Left renal cortex interstitium (tissue), 4 donors: ENCODE measurements at regions not wholly inside any gene's neighbourhood (a gene's known extent, or its start where the extent isn't known, plus 50 kb on each side); places are given as distances from the start of the nearest gene placed in this dataset.

Experiments
- DNase-seq, 4 donors: peaks; one replicate each; pipeline ENCODE4 v3.0.0-alpha.2; 2013; ENCODE audit warnings: low read depth in 4 of 4, low spot score in 2 of 4, missing footprints in 1 of 4

DNA sequence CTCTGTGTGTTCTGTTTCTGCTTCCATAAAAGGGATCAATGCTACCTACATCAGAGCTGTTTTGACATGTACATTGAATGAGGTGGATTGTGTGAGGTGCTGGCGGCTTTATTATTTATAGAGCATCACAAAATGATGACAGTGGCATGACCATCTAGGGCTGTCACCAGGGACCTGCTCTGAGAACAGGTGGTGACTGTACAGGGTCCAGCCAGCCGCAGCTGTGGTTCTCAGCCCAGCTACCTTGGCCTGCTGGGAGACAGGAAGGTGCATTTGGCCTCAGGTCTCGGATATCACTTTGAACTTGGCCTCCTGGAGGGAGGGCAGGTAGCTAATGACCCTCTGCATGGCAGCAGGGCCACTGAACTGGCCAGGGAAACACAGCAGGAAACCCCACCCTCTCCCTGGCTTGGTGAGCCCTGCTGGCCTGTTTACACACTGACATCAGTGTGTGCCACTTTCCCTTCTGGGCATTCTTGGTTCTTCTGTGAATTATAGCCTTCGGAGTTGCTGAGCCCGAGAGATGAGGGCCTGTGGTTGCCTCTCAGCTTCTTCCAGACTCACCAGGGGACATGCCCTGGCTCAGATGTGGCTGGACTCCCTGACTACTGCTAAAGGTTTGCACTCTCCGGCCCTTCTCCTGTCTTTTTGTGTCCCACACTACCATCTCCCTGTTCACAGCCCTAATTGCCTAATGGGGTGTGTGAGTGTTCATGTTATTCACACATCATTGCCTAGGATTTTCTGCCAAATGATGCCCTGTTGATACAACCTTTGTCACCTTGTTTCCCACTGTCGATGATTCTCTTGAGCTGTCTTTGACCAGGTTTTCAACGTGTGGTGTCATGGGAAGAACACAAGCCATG is 109.2 kb upstream of the RAB12 start:
- DNase-seq, result no peak

DNA sequence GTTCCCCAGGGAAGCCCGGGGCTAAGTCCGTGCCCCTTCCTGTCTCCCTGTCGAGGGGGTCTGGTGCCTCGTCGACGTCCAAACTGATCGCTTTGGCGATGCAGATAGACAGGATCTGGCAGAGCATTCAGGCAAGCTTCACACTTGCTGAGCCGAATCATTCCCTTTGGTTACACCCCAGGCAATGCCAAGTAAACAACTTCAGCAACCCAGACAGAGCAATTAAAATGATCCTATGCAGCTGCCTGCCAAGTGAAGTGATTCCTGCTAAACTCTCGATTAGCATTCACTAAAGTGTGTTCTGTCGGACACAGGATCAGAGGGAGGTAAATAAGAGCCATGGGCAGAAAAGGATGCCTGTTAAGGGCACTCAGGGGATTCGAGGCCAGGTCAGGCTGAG is 108.2 kb upstream of the RAB12 start:
- DNase-seq, result peak; percentile 44 to 64 (median 52)

GRCh38 chr18:8503248-8503647 is 106.0 kb upstream of the RAB12 start:
- no peak for DNase-seq

- no peak for DNase-seq
Observed at GRCh38 chr18:8504424-8504823, 104.8 kb upstream of the RAB12 start.

GRCh38 chr18:8504880-8505435 is 104.3 kb upstream of the RAB12 start:
- DNase-seq, result no peak

DNA sequence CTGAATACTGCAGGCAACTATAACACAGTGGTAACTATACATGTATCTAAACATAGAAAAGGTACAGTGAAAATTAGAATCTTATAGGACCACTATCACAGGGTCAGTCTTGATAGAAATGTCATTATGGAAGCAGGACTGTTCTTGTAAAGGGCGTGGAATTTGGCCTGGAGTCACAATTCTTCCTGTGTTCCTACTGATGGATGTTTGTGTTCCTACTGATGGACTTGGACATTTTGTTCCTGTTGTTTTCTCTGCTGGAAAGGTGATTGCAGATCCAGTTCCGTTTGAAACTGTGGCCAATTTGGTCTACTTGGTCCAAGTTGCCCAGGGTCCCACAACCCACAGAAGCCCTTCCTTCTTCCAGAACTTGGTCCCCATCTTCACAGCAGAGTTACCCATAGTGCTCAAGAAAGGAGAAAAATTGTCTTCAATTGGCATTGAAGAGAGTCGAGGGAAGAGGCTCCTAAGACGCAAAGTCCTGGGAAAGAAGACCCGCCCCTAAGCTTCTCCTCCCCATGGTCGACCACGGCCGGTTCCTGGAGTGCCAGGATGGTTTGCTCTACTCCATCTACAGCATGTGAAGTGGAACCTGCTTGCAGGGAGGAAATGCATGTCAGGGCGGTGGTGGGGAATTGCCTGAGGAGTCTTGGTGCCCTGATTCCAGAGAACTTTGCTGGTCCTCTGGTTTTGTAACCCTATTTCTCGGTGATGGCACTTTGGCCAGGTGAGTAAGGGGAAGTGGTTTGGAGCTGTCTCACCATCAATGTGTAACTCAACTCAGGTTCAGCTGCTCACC is 102.8 kb upstream of the RAB12 start:
- DNase-seq, result no peak

GRCh38 chr18:8507361-8507760 is 101.9 kb upstream of the RAB12 start:
- DNase-seq, result no peak

DNA sequence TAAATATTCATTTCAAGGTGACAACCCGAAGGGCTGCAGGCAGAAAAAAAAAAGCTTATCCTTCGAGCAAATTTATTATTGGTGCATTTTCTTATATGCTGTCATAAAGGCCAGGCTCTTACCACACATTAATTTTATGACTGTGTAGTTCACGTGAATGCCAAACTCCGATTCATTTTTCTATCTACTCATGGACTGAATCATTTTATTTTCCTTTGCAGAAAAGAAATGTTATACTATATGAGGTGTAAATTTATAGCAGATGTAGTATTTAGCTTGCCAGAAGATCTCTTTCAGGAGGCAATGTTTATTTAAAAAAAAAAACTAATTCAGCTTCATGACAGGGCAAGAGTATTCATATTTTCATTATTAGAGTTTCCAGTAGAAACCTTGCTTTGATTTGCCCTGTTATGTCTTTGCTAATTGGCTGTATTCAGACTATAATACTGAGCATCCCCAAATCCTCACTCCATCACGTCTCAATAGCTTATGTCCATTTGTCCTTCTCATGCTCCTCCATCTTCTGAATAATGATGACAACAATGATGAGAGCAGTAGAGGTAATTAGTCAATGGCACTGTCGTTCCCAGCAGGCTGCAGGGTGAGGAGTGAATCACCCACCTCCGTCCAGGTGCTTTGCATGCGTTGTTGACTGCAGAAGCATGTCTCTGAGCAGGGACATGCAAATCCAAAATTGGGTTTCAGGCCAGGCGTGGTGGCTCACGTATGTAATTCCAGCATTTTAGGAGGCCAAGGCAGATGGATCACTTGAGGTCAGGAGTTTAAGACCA is 101.1 kb upstream of the RAB12 start:
- DNase-seq, result no peak

GRCh38 chr18:8513249-8513648 is 96.0 kb upstream of the RAB12 start:
- DNase-seq, result no peak

DNA sequence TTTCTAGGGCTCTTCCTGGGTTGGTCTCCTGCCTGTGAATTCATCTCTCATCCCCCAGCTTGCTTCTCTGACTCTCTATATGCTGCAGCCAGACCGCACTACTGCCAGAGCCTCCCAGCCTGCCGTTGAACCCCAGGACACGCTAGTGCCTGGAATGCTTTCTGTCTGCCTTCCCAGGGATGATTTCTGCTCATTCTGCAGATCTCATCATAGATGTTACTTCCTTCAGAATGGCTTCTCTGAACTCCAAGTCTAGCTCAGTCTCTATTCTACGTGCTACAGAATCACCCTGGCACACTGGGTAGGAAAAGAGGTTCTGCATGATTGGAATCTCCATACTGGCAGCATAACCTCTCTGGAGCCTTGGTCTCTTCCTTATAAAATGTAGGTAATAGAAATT is 94.8 kb upstream of the RAB12 start:
- DNase-seq, result no peak

GRCh38 chr18:8515142-8515865 is 93.9 kb upstream of the RAB12 start:
- DNase-seq, result no peak

DNA sequence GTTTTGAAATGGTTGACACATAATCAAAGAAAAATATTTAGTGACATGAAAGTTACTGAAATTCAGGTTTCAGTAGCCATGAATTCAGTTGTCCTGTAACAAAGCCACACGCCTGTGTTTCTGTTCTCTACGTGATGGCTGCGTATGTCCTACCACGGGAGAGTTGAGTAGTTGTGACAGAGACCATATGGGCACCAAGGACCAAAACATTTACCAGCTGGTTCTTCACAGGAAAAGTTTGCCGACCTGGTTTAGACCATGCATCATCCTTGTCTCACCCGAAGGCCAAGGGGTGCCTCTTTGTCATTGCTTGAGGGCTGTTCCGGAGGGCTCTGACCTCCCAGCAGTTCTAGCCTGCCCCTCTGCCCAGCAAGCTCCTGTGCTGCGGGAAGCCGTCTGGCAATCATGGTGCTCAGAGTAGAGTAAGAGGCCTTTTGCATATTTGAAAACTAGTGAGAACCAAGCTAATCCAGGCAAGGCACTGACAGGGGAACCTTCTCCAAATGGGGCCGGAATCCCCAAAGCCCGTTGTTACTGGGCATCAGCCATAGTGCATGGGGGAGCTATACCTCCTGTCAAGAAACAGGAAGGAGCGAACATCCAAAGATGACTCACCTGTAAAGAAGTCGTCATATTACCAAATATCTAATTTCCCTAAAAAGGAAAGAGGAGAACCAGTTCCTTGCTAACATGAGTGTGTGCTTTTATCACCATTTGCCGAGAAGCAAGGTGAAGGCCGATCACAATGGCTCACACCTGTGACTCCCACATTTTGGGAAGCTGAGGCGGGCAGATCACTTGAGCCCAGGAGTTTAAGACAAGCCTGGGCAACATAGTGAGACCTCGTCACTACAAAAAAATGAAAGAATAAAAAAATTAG is 92.6 kb upstream of the RAB12 start:
- DNase-seq, result no peak

DNA sequence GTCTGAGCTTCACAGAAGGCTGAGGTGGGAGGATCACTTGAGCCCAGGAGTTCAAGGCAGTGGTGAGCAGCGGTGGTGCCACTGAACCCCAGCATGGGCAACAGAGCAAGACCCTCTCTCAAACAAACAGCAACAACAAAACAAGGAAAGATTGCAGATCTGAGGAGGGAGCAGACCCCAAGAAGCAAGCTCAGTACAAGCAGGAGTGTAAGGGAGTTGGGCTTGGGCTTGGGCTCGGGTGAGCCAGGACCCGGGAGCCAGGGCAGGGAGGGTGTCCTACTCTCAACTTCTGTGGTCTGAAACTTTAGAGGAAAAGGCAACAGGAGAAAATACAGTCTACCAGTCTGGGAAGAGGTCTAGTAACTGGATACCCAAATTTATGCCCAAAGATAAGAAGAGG is 92.0 kb upstream of the RAB12 start:
- no peak for DNase-seq

DNA sequence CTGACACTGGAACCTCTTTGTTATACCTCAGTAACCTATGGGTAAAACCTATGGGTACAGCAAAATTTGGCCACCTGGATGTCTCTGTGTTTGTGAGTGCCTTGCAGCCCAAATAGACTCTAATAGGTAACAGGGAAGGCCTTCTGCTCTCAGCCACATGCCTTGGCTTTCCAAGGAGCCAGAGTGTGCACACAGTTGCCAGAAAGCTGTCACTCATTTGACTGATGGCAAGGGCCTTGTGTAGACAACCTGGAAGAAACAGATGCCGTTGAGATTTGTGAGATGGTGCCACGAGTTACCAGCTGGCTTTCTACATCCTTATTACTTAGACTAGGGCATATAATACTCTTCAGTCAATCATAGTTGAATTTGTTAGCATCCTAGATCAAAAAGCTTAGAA is 90.1 kb upstream of the RAB12 start:
- DNase-seq, result no peak

DNA sequence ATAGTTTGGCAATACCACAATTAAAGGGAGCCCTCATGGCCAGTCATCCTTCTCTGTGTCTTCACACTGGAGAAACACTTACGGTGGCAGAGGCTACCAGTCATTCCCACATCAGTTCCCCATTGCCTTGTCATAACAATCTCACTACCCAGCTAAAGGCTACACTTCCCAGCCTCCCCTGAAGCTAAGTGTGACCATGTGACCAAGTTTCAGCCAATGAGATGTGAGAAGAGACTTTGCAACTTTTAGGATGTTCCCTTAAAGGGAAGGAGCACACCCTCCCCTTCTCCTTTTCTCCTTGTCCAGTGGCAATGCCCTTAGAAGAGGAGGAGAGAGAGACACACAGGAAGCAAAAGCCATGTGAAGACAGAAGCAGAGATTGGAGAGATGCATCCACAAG is 89.0 kb upstream of the RAB12 start:
- no peak for DNase-seq

DNA sequence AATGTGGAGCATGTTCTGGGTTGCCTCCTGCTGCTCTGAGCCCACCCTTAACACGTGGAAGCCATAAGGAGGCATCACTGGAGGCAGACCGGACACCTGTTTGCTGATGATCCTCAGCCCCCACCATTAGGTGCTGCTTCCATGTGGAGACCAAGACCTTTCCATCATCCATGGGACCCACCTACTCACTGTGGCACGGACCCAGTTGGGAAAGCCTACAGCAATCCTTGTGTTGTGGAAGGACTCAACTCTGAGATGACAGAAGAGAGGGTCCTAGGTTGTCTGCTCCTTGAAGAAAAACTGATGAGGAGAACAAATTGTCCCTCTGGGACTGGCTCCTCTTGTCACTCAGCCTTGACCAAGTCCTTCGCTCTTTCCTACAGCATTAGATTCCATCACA is 86.5 kb upstream of the RAB12 start:
- no peak for DNase-seq

DNA sequence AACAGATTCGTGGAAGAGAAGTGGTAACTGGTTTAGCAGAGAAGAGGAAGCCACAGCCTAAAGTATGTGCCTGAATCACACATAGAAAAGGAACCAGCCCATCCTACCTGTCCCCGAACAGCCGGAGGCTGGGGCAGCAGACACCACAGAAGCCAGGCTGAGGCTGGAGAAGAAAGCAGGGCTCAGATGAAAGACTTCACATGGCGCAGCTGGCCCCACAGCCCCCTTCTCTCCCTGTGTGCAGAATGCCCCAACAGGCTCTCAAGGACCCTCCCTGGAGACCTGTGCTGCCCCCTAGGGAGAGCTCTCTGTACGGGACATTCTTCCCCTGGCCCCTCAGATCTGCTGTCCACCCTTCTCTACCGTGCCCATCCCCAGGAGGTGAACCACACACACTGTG is 83.5 kb upstream of the RAB12 start:
- no peak for DNase-seq

DNA sequence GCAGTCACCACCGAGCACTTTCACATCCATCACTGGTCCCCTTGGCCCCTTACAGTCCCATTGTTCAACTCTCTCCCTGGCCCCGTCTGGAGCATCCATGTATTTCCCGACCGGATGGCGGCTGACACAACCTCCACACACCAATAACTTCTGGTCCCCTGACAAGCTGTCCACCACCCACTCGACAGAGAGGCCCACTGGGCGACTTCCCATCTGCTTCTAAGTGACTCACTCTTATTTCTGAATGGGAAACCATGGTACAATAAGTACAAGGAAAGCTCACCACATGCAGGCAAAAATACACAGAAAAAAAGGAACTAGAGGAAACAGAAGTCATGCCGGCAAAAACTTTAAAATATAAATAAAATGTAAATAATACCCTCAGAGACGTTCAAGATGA is 82.9 kb upstream of the RAB12 start:
- DNase-seq, result no peak

DNA sequence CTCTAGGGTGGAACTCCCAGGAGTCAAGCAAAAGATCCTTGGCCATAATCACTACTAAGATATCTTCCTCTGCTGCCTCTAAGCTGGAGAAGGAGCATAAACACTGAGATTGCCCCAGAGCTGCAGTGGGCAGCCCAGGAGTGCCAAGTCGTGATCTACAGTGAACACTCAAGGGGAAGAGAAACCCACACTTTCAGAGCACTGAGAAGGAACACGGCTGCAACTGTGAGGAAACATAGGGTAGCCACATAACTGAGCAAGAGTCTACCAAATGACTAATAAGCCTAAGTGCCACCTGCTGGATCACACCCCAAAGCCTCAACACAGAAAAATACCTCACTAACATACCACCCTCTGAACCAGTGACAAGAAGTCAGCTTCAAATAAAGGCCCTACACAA is 79.6 kb upstream of the RAB12 start:
- no peak for DNase-seq
